GM12878 (cell line): ENCODE measurements at regions not wholly inside any gene's neighbourhood (a gene's known extent, or its start where the extent isn't known, plus 50 kb on each side); places are given as distances from the start of the nearest gene placed in this dataset.

ENCODE experiments used
- EP300 ChIP-seq, 2 experiments: fragments of 150-350 bp in 1 of 2; IDR thresholded peaks; 2 replicates each; pipeline ENCODE4 v1.6.1; 2011 to 2012; ENCODE audit warnings: low read depth in 2 of 2, low read length in 2 of 2, borderline replicate concordance in 1 of 2, improper control_type of control experiment in 1 of 2, inconsistent platforms in 1 of 2; ENCODE audit not compliant: control insufficient read depth in 1 of 2
- ETV6 ChIP-seq, 2 experiments: fragments of 450-650 bp in 1 of 2; IDR thresholded peaks in 1 of 2; conservative IDR thresholded peaks in 1 of 2; 2 replicates each; pipeline ENCODE4 v1.6.1; 2014; ENCODE audit warnings: antibody characterized with exemption in 1 of 2, borderline replicate concordance in 1 of 2, low read depth in 1 of 2, mild to moderate bottlenecking in 1 of 2, moderate library complexity in 1 of 2
- JUND ChIP-seq: IDR thresholded peaks from 2 replicates; pipeline ENCODE4 v1.6.1; 2012; ENCODE audit warnings: low read depth, mild to moderate bottlenecking, low read length, improper control_type of control experiment, moderate library complexity
- KDM1A ChIP-seq: fragments of 200-600 bp; sonication (generic); IDR thresholded peaks from 2 replicates; pipeline ENCODE4 v1.6.1; 2016; ENCODE audit warnings: borderline replicate concordance
- MTA3 ChIP-seq: IDR thresholded peaks from 2 replicates; pipeline ENCODE4 v1.6.1; 2012; ENCODE audit warnings: low read length, inconsistent platforms, borderline replicate concordance
- POLR2A ChIP-seq: IDR thresholded peaks from 2 replicates; pipeline ENCODE4 v1.6.1; 2011; ENCODE audit warnings: low read depth, mild to moderate bottlenecking, low read length

DNA sequence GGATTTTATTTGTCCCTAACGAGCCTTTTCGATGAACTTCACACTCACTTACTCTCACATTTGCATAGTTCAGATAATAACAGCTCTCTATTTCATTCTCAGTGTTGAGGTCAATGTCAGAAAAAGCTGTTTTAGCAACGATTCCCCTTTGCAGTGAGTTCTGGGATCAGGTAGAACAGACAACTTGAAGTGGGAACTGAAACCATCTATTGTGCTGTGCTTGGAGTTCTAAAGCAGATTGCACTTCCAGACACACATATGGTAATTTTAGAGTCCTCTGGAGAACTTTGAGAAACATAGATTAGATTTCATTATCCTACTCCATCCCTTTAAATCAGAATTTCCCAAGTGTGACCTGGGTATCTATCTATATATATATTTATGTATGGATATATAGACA is 124.6 kb upstream of the BLID start:
- TF ChIP-seq POLR2A (no peak), JUND (no peak), KDM1A (no peak), EP300 (IDR thresholded peaks at IDR 0.05; ENCODE audit: borderline replicate concordance in 1 of 2, control insufficient read depth in 1 of 2, low read depth in 2 of 2, low read length in 2 of 2) (no peak), ETV6 (conservative IDR thresholded peaks at IDR 0.05 in 1 of 2, IDR thresholded peaks at IDR 0.05 in 1 of 2; ENCODE audit: borderline replicate concordance in 1 of 2, low read depth in 1 of 2) (no peak), MTA3 (no peak)
